HG03565 (cell line): ENCODE measurements at regions not wholly inside any gene's neighbourhood (a gene's known extent, or its start where the extent isn't known, plus 50 kb on each side); places are given as distances from the start of the nearest gene placed in this dataset.

Source experiments
- ATAC-seq: cut with Tn5 transposase; IDR thresholded peaks from one replicate; pipeline ENCODE4 v1.9.1; 2021; ENCODE audit warnings: mild to moderate bottlenecking, moderate library complexity; ENCODE audit not compliant: unreplicated experiment

- ATAC-seq = no peak
These were observed 339.0 kb downstream of the CHRM3 start for GRCh38 chr1:239725371-239725770.

- ATAC-seq = no peak
These were observed 339.6 kb downstream of the CHRM3 start for GRCh38 chr1:239725933-239726332.

- no peak for ATAC-seq
These were observed 344.0 kb downstream of the CHRM3 start for GRCh38 chr1:239730378-239730777.

GRCh38 chr1:239731082-239731748 lies 344.8 kb downstream of the CHRM3 start:
- no peak for ATAC-seq

GRCh38 chr1:239732770-239733169 lies 346.4 kb downstream of the CHRM3 start:
- no peak for ATAC-seq

GRCh38 chr1:239733995-239734394 lies 347.6 kb downstream of the CHRM3 start:
- ATAC-seq = no peak

GRCh38 chr1:239735111-239735510 lies 348.7 kb downstream of the CHRM3 start:
- no peak for ATAC-seq

- ATAC-seq = no peak
These were observed 350.1 kb downstream of the CHRM3 start for GRCh38 chr1:239736479-239736878.

GRCh38 chr1:239739375-239739774 lies 352.3 kb upstream of the FMN2 start:
- no peak for ATAC-seq

- ATAC-seq = no peak
These were observed 351.8 kb upstream of the FMN2 start for GRCh38 chr1:239739919-239740318.

GRCh38 chr1:239742416-239743109 lies 349.1 kb upstream of the FMN2 start:
- no peak for ATAC-seq

- no peak for ATAC-seq
These were observed 346.8 kb upstream of the FMN2 start for GRCh38 chr1:239744851-239745250.

GRCh38 chr1:239755107-239755912 lies 336.4 kb upstream of the FMN2 start:
- no peak for ATAC-seq

- ATAC-seq = no peak
These were observed 334.0 kb upstream of the FMN2 start for GRCh38 chr1:239757716-239758115.

- ATAC-seq = no peak
These were observed 332.9 kb upstream of the FMN2 start for GRCh38 chr1:239758756-239759155.

- ATAC-seq = no peak
These were observed 330.2 kb upstream of the FMN2 start for GRCh38 chr1:239761509-239761908.

- no peak for ATAC-seq
These were observed 327.8 kb upstream of the FMN2 start for GRCh38 chr1:239763850-239764249.

- no peak for ATAC-seq
These were observed 327.1 kb upstream of the FMN2 start for GRCh38 chr1:239764546-239764945.

- ATAC-seq = no peak
These were observed 326.5 kb upstream of the FMN2 start for GRCh38 chr1:239765163-239765562.

GRCh38 chr1:239771550-239771949 lies 320.1 kb upstream of the FMN2 start:
- no peak for ATAC-seq

GRCh38 chr1:239772446-239772845 lies 319.2 kb upstream of the FMN2 start:
- ATAC-seq = no peak

GRCh38 chr1:239775466-239775865 lies 316.2 kb upstream of the FMN2 start:
- ATAC-seq = no peak
